ENCODE measurements at regions not wholly inside any gene's neighbourhood (a gene's known extent, or its start where the extent isn't known, plus 50 kb on each side); places are given as distances from the start of the nearest gene placed in this dataset.

- Histone ChIP-seq H3K27me3 (no peaks in the 10 kb centered on the region), H3K4me1 (no peaks in the 10 kb centered on the region), H3K9me3 (no peaks in the 10 kb centered on the region), H3K4me3 (no peak overlapping the region), H3K36me3 (no peaks in the 10 kb centered on the region), H3K27ac (no peak overlapping the region)
- DNase-seq = no peak
- intact Hi-C loops (cut with DNase I) = no loop called here
- TF ChIP-seq POLR2A (IDR thresholded peaks at IDR 0.05) (no peak), POLR2AphosphoS5 (IDR thresholded peaks at IDR 0.05) (no peak), EP300 (IDR thresholded peaks at IDR 0.05) (no peak)
- TF ChIP-seq, protein P1, sequence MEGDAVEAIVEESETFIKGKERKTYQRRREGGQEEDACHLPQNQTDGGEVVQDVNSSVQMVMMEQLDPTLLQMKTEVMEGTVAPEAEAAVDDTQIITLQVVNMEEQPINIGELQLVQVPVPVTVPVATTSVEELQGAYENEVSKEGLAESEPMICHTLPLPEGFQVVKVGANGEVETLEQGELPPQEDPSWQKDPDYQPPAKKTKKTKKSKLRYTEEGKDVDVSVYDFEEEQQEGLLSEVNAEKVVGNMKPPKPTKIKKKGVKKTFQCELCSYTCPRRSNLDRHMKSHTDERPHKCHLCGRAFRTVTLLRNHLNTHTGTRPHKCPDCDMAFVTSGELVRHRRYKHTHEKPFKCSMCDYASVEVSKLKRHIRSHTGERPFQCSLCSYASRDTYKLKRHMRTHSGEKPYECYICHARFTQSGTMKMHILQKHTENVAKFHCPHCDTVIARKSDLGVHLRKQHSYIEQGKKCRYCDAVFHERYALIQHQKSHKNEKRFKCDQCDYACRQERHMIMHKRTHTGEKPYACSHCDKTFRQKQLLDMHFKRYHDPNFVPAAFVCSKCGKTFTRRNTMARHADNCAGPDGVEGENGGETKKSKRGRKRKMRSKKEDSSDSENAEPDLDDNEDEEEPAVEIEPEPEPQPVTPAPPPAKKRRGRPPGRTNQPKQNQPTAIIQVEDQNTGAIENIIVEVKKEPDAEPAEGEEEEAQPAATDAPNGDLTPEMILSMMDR (IDR thresholded peaks at IDR 0.05) = no peak
Measured at GRCh38 chr12:63020269-63020668, 85.3 kb upstream of the PPM1H start.

- no peaks in the 10 kb centered on the region for H3K27me3 ChIP-seq
- TF ChIP-seq EP300 (IDR thresholded peaks at IDR 0.05) = no peak
- TF ChIP-seq, protein P1 (IDR thresholded peaks at IDR 0.05) = no peak
- TF ChIP-seq POLR2AphosphoS5 (IDR thresholded peaks at IDR 0.05) = no peak
- TF ChIP-seq POLR2A (IDR thresholded peaks at IDR 0.05) = no peak
- intact Hi-C loops (cut with DNase I) = no loop called here
- 59 to 78% methylated on average over 4 of the region's 4 CpGs for WGBS, 2 donors
- no peaks in the 10 kb centered on the region for H3K9me3 ChIP-seq
- no peak overlapping the region for H3K27ac ChIP-seq
- H3K36me3 ChIP-seq = no peaks in the 10 kb centered on the region
- H3K4me3 ChIP-seq = no peak overlapping the region
- no peaks in the 10 kb centered on the region for H3K4me1 ChIP-seq
- DNase-seq = no peak
Measured at GRCh38 chr12:63018273-63018672, 83.3 kb upstream of the PPM1H start.

GRCh38 chr12:63013302-63013701, 78.4 kb upstream of the PPM1H start:
- 90 to 92% methylated on average over 3 of the region's 3 CpGs for WGBS, 2 donors

DNA sequence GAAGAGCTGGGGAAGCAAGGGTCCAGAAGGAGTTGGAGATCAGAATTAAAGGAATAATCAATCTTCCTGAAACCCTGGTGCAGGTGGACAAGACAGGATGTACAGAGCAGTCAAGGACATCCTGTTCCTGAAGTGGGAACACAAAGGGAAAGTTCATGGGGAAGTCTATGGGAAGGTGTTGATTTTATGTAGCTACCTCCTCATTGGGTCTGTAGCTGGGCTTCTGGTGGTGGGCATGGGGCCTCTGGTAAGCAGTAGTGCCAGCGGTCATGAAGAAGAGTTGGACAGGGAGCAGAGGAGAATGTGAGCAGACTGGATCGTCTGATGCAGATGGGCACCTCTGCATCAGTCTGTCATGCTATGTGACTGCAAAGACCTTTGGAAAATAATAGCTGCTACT, 75.7 kb upstream of the PPM1H start:
- Histone ChIP-seq H3K36me3 (no peaks in the 10 kb centered on the region), H3K9me3 (no peaks in the 10 kb centered on the region), H3K4me1 (no peaks in the 10 kb centered on the region), H3K27ac (no peak overlapping the region), H3K27me3 (no peaks in the 10 kb centered on the region), H3K4me3 (no peak overlapping the region)
- intact Hi-C loops (cut with DNase I) = no loop called here
- 90 to 95% methylated on average over 2 of the region's 2 CpGs for WGBS, 2 donors
- DNase-seq = no peak
- TF ChIP-seq POLR2A (IDR thresholded peaks at IDR 0.05) (no peak), POLR2AphosphoS5 (IDR thresholded peaks at IDR 0.05) (no peak), EP300 (IDR thresholded peaks at IDR 0.05) (no peak)
- TF ChIP-seq, protein P1 (IDR thresholded peaks at IDR 0.05) = no peak

More at GRCh38 chr12:63013302-63013701, 78.4 kb upstream of the PPM1H start:
- TF ChIP-seq EP300 (IDR thresholded peaks at IDR 0.05) (no peak), POLR2AphosphoS5 (IDR thresholded peaks at IDR 0.05) (no peak), POLR2A (IDR thresholded peaks at IDR 0.05) (no peak)
- TF ChIP-seq, protein P1 (IDR thresholded peaks at IDR 0.05) = no peak
- DNase-seq = no peak
- Histone ChIP-seq H3K36me3 (no peaks in the 10 kb centered on the region), H3K27me3 (no peaks in the 10 kb centered on the region), H3K27ac (no peak overlapping the region), H3K4me1 (no peaks in the 10 kb centered on the region), H3K9me3 (no peaks in the 10 kb centered on the region), H3K4me3 (no peak overlapping the region)
- intact Hi-C loops (cut with DNase I) = no loop called here

DNA sequence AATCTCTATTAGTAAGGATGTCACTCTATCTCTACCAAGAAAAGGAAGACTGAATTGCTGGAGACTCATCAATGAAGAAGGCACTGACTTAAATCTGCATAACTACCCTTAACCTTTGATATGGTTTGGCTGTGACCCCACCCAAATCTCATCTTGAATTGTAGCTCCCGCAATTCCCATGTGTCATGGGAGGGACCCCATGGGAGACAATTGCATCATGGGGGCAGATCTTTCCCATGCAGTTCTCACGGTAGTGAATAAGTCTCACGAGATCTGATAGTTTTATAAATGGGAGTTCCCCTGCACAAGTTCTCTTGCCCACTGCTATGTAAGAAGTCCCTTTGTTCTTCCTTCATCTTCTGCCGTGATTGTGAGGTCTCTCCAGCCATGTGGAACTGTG, 73.4 kb upstream of the PPM1H start:
- 88 to 91% methylated on average over 4 of the region's 4 CpGs for WGBS, 2 donors
- intact Hi-C loops (cut with DNase I) = no loop called here
- Histone ChIP-seq H3K9me3 (no peaks in the 10 kb centered on the region), H3K4me3 (no peak overlapping the region), H3K36me3 (no peaks in the 10 kb centered on the region), H3K27ac (no peak overlapping the region), H3K4me1 (no peaks in the 10 kb centered on the region), H3K27me3 (no peaks in the 10 kb centered on the region)
- TF ChIP-seq EP300 (IDR thresholded peaks at IDR 0.05) = no peak
- no peak for TF ChIP-seq POLR2AphosphoS5 (IDR thresholded peaks at IDR 0.05)
- TF ChIP-seq POLR2A (IDR thresholded peaks at IDR 0.05) = no peak
- TF ChIP-seq, protein P1 (IDR thresholded peaks at IDR 0.05) = no peak
- DNase-seq = no peak
